ENCODE measurements at regions not wholly inside any gene's neighbourhood (a gene's known extent, or its start where the extent isn't known, plus 50 kb on each side); places are given as distances from the start of the nearest gene placed in this dataset.

DNA sequence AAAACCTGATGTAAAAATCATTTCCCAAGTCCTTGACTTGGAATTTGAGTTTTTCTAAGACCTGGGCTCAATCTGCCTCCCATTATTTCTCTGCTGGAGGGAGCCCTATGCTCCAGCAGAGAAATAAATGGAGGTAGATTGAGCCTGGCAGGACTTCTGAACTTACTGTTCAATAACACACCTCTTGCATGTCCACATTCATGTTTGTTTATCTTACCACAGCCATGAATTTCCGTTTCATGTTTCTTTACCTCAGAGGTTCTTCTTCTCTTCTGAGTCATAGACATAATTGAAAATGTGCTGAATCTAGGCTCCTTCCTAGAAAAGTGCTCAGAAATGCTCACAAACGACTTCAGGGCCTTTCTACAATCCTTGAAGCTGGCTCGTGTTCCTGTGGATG is 170.8 kb downstream of the PMAIP1 start:
- no peak overlapping the region for H3K27ac ChIP-seq (ENCODE audit: extremely low read length, insufficient read depth, low read length)
- in situ Hi-C loops (cut with HindIII; ENCODE audit: extremely low pct_ligation_motif_present, low pct_unique_long_range_greater_than_20kb) (no loop called here), intact Hi-C loops (cut with micrococcal nuclease; ENCODE audit: unreplicated experiment) (no loop called here)
- TF ChIP-seq, protein P1, sequence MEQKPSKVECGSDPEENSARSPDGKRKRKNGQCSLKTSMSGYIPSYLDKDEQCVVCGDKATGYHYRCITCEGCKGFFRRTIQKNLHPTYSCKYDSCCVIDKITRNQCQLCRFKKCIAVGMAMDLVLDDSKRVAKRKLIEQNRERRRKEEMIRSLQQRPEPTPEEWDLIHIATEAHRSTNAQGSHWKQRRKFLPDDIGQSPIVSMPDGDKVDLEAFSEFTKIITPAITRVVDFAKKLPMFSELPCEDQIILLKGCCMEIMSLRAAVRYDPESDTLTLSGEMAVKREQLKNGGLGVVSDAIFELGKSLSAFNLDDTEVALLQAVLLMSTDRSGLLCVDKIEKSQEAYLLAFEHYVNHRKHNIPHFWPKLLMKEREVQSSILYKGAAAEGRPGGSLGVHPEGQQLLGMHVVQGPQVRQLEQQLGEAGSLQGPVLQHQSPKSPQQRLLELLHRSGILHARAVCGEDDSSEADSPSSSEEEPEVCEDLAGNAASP (CRISPR knock-in tag; IDR thresholded peaks at IDR 0.05; ENCODE audit: borderline replicate concordance): no peak
- TF ChIP-seq ARNTL (CRISPR knock-in tag; IDR thresholded peaks at IDR 0.05) (no peak), POLR2AphosphoS2 (IDR thresholded peaks at IDR 0.05; ENCODE audit: low read depth, low read length) (no peak), ZNF660 (CRISPR knock-in tag; IDR thresholded peaks at IDR 0.05; ENCODE audit: borderline replicate concordance, low read depth) (no peak), ZNF138 (CRISPR knock-in tag; IDR thresholded peaks at IDR 0.05; ENCODE audit: low read depth) (no peak), ZNF207 (IDR thresholded peaks at IDR 0.05; ENCODE audit: borderline replicate concordance) (no peak), HNF4G (IDR thresholded peaks at IDR 0.05; ENCODE audit: borderline replicate concordance, low read depth, low read length) (no peak), HNF4G (CRISPR knock-in tag; IDR thresholded peaks at IDR 0.05; ENCODE audit: borderline replicate concordance, low read depth) (no peak)
- TF ChIP-seq, protein P2, sequence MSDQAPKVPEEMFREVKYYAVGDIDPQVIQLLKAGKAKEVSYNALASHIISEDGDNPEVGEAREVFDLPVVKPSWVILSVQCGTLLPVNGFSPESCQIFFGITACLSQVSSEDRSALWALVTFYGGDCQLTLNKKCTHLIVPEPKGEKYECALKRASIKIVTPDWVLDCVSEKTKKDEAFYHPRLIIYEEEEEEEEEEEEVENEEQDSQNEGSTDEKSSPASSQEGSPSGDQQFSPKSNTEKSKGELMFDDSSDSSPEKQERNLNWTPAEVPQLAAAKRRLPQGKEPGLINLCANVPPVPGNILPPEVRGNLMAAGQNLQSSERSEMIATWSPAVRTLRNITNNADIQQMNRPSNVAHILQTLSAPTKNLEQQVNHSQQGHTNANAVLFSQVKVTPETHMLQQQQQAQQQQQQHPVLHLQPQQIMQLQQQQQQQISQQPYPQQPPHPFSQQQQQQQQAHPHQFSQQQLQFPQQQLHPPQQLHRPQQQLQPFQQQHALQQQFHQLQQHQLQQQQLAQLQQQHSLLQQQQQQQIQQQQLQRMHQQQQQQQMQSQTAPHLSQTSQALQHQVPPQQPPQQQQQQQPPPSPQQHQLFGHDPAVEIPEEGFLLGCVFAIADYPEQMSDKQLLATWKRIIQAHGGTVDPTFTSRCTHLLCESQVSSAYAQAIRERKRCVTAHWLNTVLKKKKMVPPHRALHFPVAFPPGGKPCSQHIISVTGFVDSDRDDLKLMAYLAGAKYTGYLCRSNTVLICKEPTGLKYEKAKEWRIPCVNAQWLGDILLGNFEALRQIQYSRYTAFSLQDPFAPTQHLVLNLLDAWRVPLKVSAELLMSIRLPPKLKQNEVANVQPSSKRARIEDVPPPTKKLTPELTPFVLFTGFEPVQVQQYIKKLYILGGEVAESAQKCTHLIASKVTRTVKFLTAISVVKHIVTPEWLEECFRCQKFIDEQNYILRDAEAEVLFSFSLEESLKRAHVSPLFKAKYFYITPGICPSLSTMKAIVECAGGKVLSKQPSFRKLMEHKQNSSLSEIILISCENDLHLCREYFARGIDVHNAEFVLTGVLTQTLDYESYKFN (CRISPR knock-in tag; conservative IDR thresholded peaks at IDR 0.05): no peak
- DNase-seq (ENCODE audit: low spot score): no peak
- H3K4me3 ChIP-seq (replicated peaks in 1 of 3; ENCODE audit: insufficient read depth in 1 of 3, low read depth in 2 of 3, low read length in 3 of 3): no peak overlapping the region
- H2AFZ ChIP-seq (ENCODE audit: low read length): no peak overlapping the region
- no peak for FAIRE-seq
- WGBS (ENCODE audit: low lambda C conversion rate): 0% methylated on average over 3 of the region's 3 CpGs
- BruUV-seq (replicated peaks): no TSS peak
- no peaks in the 10 kb centered on the region for H3K79me2 ChIP-seq (ENCODE audit: insufficient read depth, low read length)
- no peaks in the 10 kb centered on the region for H3K27me3 ChIP-seq (ENCODE audit: control insufficient read depth in 1 of 2, insufficient read depth in 2 of 2, low read length in 2 of 2)
- ChIA-PET POLR2A (no interaction called here), CTCF (ENCODE audit: low intra/inter-chr PET ratio, low total read pairs) (no interaction called here)
- H3K36me3 ChIP-seq (replicated peaks in 1 of 2; ENCODE audit: control insufficient read depth in 1 of 2, insufficient read depth in 2 of 2, low read length in 2 of 2): no peaks in the 10 kb centered on the region
- no peaks in the 10 kb centered on the region for H3K4me1 ChIP-seq (ENCODE audit: insufficient read depth, low read length)
- ATAC-seq: no peak
- H3K9me3 ChIP-seq (ENCODE audit: low read length): no peaks in the 10 kb centered on the region
- H3K4me2 ChIP-seq (ENCODE audit: low read depth, low read length): no peak overlapping the region
- H3K9ac ChIP-seq (ENCODE audit: insufficient read depth, low read depth, low read length): no peak overlapping the region
- H4K20me1 ChIP-seq (ENCODE audit: insufficient read depth, low read length): no peaks in the 10 kb centered on the region
